ENCODE measurements at regions not wholly inside any gene's neighbourhood (a gene's known extent, or its start where the extent isn't known, plus 50 kb on each side); places are given as distances from the start of the nearest gene placed in this dataset.

- no peak for TF ChIP-seq EZH2phosphoT487 (IDR thresholded peaks at IDR 0.05; ENCODE audit: borderline replicate concordance)
- no peak for TF ChIP-seq CTCF (conservative IDR thresholded peaks at IDR 0.05; ENCODE audit: low read length)
These were observed 296.6 kb upstream of the PPARGC1A start for GRCh38 chr4:24186466-24186865.
